ENCODE measurements at regions not wholly inside any gene's neighbourhood (a gene's known extent, or its start where the extent isn't known, plus 50 kb on each side); places are given as distances from the start of the nearest gene placed in this dataset.

GRCh38 chr5:50953290-50953689 is 286.9 kb downstream of the PARP8 start:
- TF ChIP-seq ZNF658 (tag by site-specific recombination; IDR thresholded peaks at IDR 0.05) (no peak), ZIC2 (tag by site-specific recombination; IDR thresholded peaks at IDR 0.05) (no peak), CTCF (tag by site-specific recombination; IDR thresholded peaks at IDR 0.05) (no peak), ZBTB49 (tag by site-specific recombination; IDR thresholded peaks at IDR 0.05; ENCODE audit: low read depth) (no peak), ZFP69B (tag by site-specific recombination; IDR thresholded peaks at IDR 0.05) (no peak), ZNF768 (tag by site-specific recombination; IDR thresholded peaks at IDR 0.05) (no peak), ZNF529 (tag by site-specific recombination; IDR thresholded peaks at IDR 0.05; ENCODE audit: insufficient replicate concordance) (no peak), SCRT1 (tag by site-specific recombination; IDR thresholded peaks at IDR 0.05; ENCODE audit: borderline replicate concordance) (no peak), ZNF707 (tag by site-specific recombination; IDR thresholded peaks at IDR 0.05) (no peak), RBAK (tag by site-specific recombination; IDR thresholded peaks at IDR 0.05) (no peak), ZNF560 (tag by site-specific recombination; IDR thresholded peaks at IDR 0.05; ENCODE audit: borderline replicate concordance) (no peak)
